AG04450 (cell line): ENCODE measurements at regions not wholly inside any gene's neighbourhood (a gene's known extent, or its start where the extent isn't known, plus 50 kb on each side); places are given as distances from the start of the nearest gene placed in this dataset.

Source experiments
- CTCF ChIA-PET: fragments of 300-600, 350-600 bp; formaldehyde crosslinking; extraction: SDS; loops from one replicate; lab custom pipeline; 2022; ENCODE audit warnings: antibody characterized with exemption, inconsistent platforms; lab: Charles Lee
- POLR2A ChIA-PET: fragments of 350-600 bp; formaldehyde crosslinking; extraction: SDS; loops from one replicate; lab custom pipeline; 2021; ENCODE audit warnings: antibody characterized with exemption, inconsistent platforms; lab: Yijun Ruan, JAX
- DNase-seq: peaks from one replicate; pipeline ENCODE4 v3.0.0-alpha.2; 2011; ENCODE audit warnings: low read depth, low spot score
- H3K27ac ChIP-seq: one replicate; pipeline ENCODE4 v1.5.1; 2012; ENCODE audit warnings: low read depth, low read length, control low read depth
- H3K27me3 ChIP-seq: one replicate; pipeline ENCODE4 v1.6.0; 2012; ENCODE audit warnings: low read length; ENCODE audit not compliant: control insufficient read depth, insufficient read depth
- H3K4me3 ChIP-seq: 2 replicates; pipeline ENCODE4 v1.5.1; 2011; ENCODE audit warnings: mild to moderate bottlenecking, low read depth, low read length, control low read depth
- H3K9me3 ChIP-seq: 2 replicates; pipeline ENCODE4 v1.5.1; 2012; ENCODE audit warnings: low read length; ENCODE audit not compliant: control insufficient read depth, insufficient read depth
- CTCF ChIP-seq: IDR thresholded peaks from 2 replicates; pipeline ENCODE4 v1.5.1; 2011; ENCODE audit warnings: low read depth, low read length, control low read depth, inconsistent platforms

- Histone ChIP-seq H3K27me3 (peaks cover 2% of the 10 kb centered on the region), H3K4me3 (no peak overlapping the region), H3K9me3 (peaks cover 13% of the 10 kb centered on the region), H3K27ac (no peak overlapping the region)
- ChIA-PET CTCF (no interaction called here), POLR2A (no interaction called here)
- no peak for TF ChIP-seq CTCF
- no peak for DNase-seq
Observed at GRCh38 chr9:135183528-135184180, 96.2 kb downstream of the OLFM1 start.

GRCh38 chr9:135184181-135185053 is 96.9 kb downstream of the OLFM1 start:
- no peak for DNase-seq
- POLR2A ChIA-PET = no interaction called here
- no peak for TF ChIP-seq CTCF
- H3K27me3 ChIP-seq = peaks cover 2% of the 10 kb centered on the region
- H3K4me3 ChIP-seq = no peak overlapping the region
- CTCF ChIA-PET = no interaction called here
- peaks cover 11% of the 10 kb centered on the region for H3K9me3 ChIP-seq
- H3K27ac ChIP-seq = no peak overlapping the region

- Histone ChIP-seq H3K4me3 (no peak overlapping the region), H3K27me3 (peaks cover 2% of the 10 kb centered on the region), H3K27ac (no peak overlapping the region), H3K9me3 (peaks cover 17% of the 10 kb centered on the region)
- no peak for DNase-seq
- no peak for TF ChIP-seq CTCF
- ChIA-PET POLR2A (no interaction called here), CTCF (no interaction called here)
Observed at GRCh38 chr9:135185060-135185459, 97.6 kb downstream of the OLFM1 start.

DNA sequence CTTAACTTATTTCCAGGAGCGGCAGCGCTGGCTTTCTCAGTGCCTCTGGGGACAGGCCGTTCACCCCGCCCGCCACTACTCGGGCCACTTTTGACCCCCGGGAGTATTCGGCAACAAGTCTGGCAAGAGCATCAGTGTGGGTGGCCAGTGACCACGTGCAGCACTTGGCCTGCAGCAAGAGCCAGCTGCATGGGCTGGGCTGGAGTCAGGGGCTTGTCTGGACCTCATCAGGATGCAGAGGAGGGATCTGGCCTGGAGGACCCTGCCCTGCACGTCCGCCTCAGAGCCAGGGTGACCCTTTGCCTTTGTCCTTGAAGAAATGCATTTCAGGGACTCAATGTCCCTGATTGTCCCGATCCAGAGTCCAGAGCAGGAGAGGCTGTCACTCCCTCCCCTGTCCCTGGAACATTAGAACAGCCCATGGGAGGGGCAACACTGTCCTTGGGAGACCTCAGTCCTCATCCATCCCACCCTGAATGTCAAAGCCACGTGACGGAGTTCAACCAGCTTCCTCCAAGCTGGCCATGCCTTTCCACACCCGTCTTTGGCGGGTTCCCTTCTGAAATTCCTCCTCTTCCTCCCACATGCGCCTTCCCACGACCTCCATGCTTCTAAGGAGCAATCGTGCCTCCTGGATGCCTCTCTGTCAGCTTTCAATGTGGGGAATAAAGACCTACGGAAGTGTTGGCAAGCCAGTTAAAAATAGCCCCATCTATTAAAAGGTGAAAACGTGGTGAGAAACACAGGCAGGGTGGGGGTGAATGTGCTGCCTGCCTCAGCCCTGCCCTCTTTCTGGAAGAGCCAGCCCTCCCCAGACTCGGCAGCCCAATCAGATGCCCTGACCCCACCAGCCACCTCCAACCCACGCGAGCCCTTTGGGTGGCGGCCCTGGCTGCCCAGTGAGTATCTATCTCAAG is 99.0 kb downstream of the OLFM1 start:
- Histone ChIP-seq H3K27me3 (peaks cover 2% of the 10 kb centered on the region), H3K4me3 (no peak overlapping the region), H3K9me3 (peaks cover 26% of the 10 kb centered on the region), H3K27ac (no peak overlapping the region)
- no peak for TF ChIP-seq CTCF
- DNase-seq = no peak
- CTCF ChIA-PET = interaction anchor here (0.5 kb wide), 1 partner anchor 416 kb away, joined by 3 read pairs; no protein-coding TSS in a partner anchor
- POLR2A ChIA-PET = no interaction called here
